Mucosa of descending colon (tissue), 3 donors: ENCODE measurements at regions not wholly inside any gene's neighbourhood (a gene's known extent, or its start where the extent isn't known, plus 50 kb on each side); places are given as distances from the start of the nearest gene placed in this dataset.

Experiments used
- ATAC-seq: fragments of 200-7000 bp; cut with Tn5 transposase; one replicate; pipeline ENCODE4 v1.9.1; 2020; ENCODE audit warnings: mild to moderate bottlenecking, moderate library complexity
- DNase-seq, 3 donors: peaks; one replicate each; pipeline ENCODE4 v3.0.0-alpha.2; 2020
- H3K36me3 ChIP-seq: fragments of 200-600 bp; one replicate; pipeline ENCODE4 v1.8.0; 2021; ENCODE audit warnings: low read depth, mild to moderate bottlenecking
- H3K4me1 ChIP-seq: fragments of 200-600 bp; one replicate; pipeline ENCODE4 v1.8.0; 2021; ENCODE audit warnings: low read depth, mild to moderate bottlenecking
- H3K4me3 ChIP-seq: fragments of 200-600 bp; one replicate; pipeline ENCODE4 v1.8.0; 2021; ENCODE audit warnings: mild to moderate bottlenecking
- H3K9me3 ChIP-seq: fragments of 200-600 bp; one replicate; pipeline ENCODE4 v1.8.0; 2021; ENCODE audit warnings: mild to moderate bottlenecking
- CTCF ChIP-seq: fragments of 200-600 bp; IDR thresholded peaks from one replicate; pipeline ENCODE4 v1.8.0; 2022; ENCODE audit warnings: antibody characterized with exemption, mild to moderate bottlenecking
- intact Hi-C, 2 donors: fragments of 100-400 bp; cut with DNase I in 1 of 2; cut with micrococcal nuclease in 1 of 2; formaldehyde crosslinking; loops; one replicate each; pipeline versions ENCODE4 v1.11.0 to v1.11.1; 2022; cut with DNase I, micrococcal nuclease
- donor health status: DM: no; HTN: no; CAD: no; lungs with moderate emphysema.
- donor health status: DM: no; HTN: no; CAD: no.
- donor health status: DM: no; HTN: yes; CAD: no.

- no peaks in the 10 kb centered on the region for H3K36me3 ChIP-seq
- intact Hi-C loops = no loop called here
- TF ChIP-seq CTCF = no peak
- H3K4me3 ChIP-seq = no peak overlapping the region
- DNase-seq (no peak), ATAC-seq (no peak)
- no peaks in the 10 kb centered on the region for H3K9me3 ChIP-seq
- H3K4me1 ChIP-seq = no peaks in the 10 kb centered on the region
Observed at GRCh38 chr17:14444915-14445314, 144.0 kb downstream of the HS3ST3B1 start.

- H3K4me1 ChIP-seq = no peaks in the 10 kb centered on the region
- intact Hi-C loops = no loop called here
- no peaks in the 10 kb centered on the region for H3K36me3 ChIP-seq
- no peak for ATAC-seq
- no peak overlapping the region for H3K4me3 ChIP-seq
- TF ChIP-seq CTCF = no peak
- no peak for DNase-seq
- no peaks in the 10 kb centered on the region for H3K9me3 ChIP-seq
Observed at GRCh38 chr17:14442798-14443528, 142.1 kb downstream of the HS3ST3B1 start.

- H3K36me3 ChIP-seq = no peaks in the 10 kb centered on the region
- no peak overlapping the region for H3K4me3 ChIP-seq
- DNase-seq = no peak
- no peaks in the 10 kb centered on the region for H3K9me3 ChIP-seq
- no peaks in the 10 kb centered on the region for H3K4me1 ChIP-seq
- intact Hi-C loops = no loop called here
- ATAC-seq = no peak
- TF ChIP-seq CTCF = no peak
Observed at GRCh38 chr17:14437176-14437575, 136.3 kb downstream of the HS3ST3B1 start.

- intact Hi-C loops = no loop called here
- TF ChIP-seq CTCF = no peak
- Histone ChIP-seq H3K4me1 (no peaks in the 10 kb centered on the region), H3K36me3 (no peaks in the 10 kb centered on the region), H3K9me3 (no peaks in the 10 kb centered on the region), H3K4me3 (no peak overlapping the region)
- ATAC-seq (no peak), DNase-seq (no peak)
Observed at GRCh38 chr17:14436266-14436665, 135.4 kb downstream of the HS3ST3B1 start.

GRCh38 chr17:14434506-14434905 is 133.6 kb downstream of the HS3ST3B1 start:
- Histone ChIP-seq H3K4me1 (no peaks in the 10 kb centered on the region), H3K9me3 (no peaks in the 10 kb centered on the region), H3K36me3 (no peaks in the 10 kb centered on the region), H3K4me3 (no peak overlapping the region)
- DNase-seq = no peak
- intact Hi-C loops = no loop called here
- no peak for ATAC-seq
- TF ChIP-seq CTCF = no peak

GRCh38 chr17:14432079-14432478 is 131.2 kb downstream of the HS3ST3B1 start:
- no peaks in the 10 kb centered on the region for H3K36me3 ChIP-seq
- intact Hi-C loops = no loop called here
- H3K4me3 ChIP-seq = no peak overlapping the region
- ATAC-seq (no peak), DNase-seq (no peak)
- TF ChIP-seq CTCF = no peak
- H3K9me3 ChIP-seq = no peaks in the 10 kb centered on the region
- H3K4me1 ChIP-seq = no peaks in the 10 kb centered on the region
